Upper lobe of right lung (tissue), 1 donor: ENCODE measurements at regions not wholly inside any gene's neighbourhood (a gene's known extent, or its start where the extent isn't known, plus 50 kb on each side); places are given as distances from the start of the nearest gene placed in this dataset.

Experiments used
- ATAC-seq: fragments of 200-7000 bp; cut with Tn5 transposase; one replicate; pipeline ENCODE4 v1.9.1; 2020; ENCODE audit warnings: mild to moderate bottlenecking, moderate library complexity
- DNase-seq: peaks from one replicate; pipeline ENCODE4 v3.0.0-alpha.2; 2020
- H3K27ac ChIP-seq: fragments of 200-600 bp; one replicate; pipeline ENCODE4 v1.8.0; 2022
- H3K27me3 ChIP-seq: fragments of 200-600 bp; one replicate; pipeline ENCODE4 v1.8.0; 2022; ENCODE audit warnings: mild to moderate bottlenecking
- H3K36me3 ChIP-seq: fragments of 200-600 bp; one replicate; pipeline ENCODE4 v1.8.0; 2022
- H3K4me1 ChIP-seq: fragments of 200-600 bp; one replicate; pipeline ENCODE4 v1.8.0; 2022
- H3K4me3 ChIP-seq: fragments of 200-600 bp; one replicate; pipeline ENCODE4 v1.8.0; 2022; ENCODE audit warnings: mild to moderate bottlenecking
- H3K9me3 ChIP-seq: fragments of 200-600 bp; one replicate; pipeline ENCODE4 v1.8.0; 2022
- intact Hi-C: fragments of 100-400 bp; cut with DNase I; formaldehyde crosslinking; loops from one replicate; pipeline ENCODE4 v1.11.0; 2022
- TF ChIP-seq, protein P1 (sequence below): fragments of 200-600 bp; IDR thresholded peaks from one replicate; pipeline ENCODE4 v1.8.0; 2022; ENCODE audit warnings: antibody characterized with exemption
- donor health status: DM: no; HTN: yes; CAD: no; lungs with severe emphysema.

DNA sequence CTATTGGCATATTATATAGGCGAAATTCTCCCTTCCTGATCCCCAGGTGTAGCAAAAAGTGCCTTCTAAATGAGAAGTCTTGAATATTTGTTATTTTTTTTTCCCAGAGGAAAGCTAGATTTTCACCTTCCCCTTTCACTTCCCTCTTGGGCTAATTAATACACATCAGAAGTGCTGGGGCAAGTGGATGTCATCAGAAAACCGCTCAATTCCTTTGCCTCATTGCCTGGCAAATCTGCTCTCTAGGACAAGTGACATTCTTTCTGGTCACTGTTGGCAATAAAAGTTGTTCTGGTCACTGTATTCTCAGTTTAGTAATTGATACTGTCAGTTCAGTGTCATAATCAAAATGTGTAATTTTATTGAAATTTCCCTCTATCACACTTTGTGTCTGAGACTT, 174.5 kb downstream of the ETNK1 start:
- no peaks in the 10 kb centered on the region for H3K4me1 ChIP-seq
- no peak overlapping the region for H3K27ac ChIP-seq
- no peaks in the 10 kb centered on the region for H3K9me3 ChIP-seq
- TF ChIP-seq, protein P1, sequence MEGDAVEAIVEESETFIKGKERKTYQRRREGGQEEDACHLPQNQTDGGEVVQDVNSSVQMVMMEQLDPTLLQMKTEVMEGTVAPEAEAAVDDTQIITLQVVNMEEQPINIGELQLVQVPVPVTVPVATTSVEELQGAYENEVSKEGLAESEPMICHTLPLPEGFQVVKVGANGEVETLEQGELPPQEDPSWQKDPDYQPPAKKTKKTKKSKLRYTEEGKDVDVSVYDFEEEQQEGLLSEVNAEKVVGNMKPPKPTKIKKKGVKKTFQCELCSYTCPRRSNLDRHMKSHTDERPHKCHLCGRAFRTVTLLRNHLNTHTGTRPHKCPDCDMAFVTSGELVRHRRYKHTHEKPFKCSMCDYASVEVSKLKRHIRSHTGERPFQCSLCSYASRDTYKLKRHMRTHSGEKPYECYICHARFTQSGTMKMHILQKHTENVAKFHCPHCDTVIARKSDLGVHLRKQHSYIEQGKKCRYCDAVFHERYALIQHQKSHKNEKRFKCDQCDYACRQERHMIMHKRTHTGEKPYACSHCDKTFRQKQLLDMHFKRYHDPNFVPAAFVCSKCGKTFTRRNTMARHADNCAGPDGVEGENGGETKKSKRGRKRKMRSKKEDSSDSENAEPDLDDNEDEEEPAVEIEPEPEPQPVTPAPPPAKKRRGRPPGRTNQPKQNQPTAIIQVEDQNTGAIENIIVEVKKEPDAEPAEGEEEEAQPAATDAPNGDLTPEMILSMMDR = no peak
- intact Hi-C loops = no loop called here
- H3K4me3 ChIP-seq = no peak overlapping the region
- no peaks in the 10 kb centered on the region for H3K27me3 ChIP-seq
- no peaks in the 10 kb centered on the region for H3K36me3 ChIP-seq
- DNase-seq = no peak
- no peak for ATAC-seq

DNA sequence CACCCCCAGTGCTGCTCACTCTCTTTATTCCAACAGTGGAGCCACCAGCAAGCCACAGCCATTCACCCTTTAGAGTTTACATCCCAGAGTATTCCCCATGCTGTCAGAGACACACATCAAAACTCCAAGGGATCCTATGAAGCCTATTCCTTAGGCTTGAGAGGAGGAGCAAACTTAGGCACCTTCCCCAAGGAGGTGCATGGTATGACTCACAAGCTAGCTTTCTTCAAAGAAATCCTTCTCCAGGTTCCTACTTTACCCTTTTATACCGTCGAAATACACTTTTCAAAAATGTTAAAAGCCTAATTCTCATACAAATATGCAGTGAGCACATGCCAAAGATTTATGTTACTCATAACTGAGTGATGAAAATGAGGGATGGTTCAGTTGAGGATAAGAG, 175.4 kb downstream of the ETNK1 start:
- Histone ChIP-seq H3K4me1 (no peaks in the 10 kb centered on the region), H3K36me3 (no peaks in the 10 kb centered on the region), H3K27me3 (no peaks in the 10 kb centered on the region), H3K27ac (no peak overlapping the region), H3K4me3 (no peak overlapping the region), H3K9me3 (no peaks in the 10 kb centered on the region)
- TF ChIP-seq, protein P1 = no peak
- ATAC-seq (no peak), DNase-seq (no peak)
- intact Hi-C loops = no loop called here

DNA sequence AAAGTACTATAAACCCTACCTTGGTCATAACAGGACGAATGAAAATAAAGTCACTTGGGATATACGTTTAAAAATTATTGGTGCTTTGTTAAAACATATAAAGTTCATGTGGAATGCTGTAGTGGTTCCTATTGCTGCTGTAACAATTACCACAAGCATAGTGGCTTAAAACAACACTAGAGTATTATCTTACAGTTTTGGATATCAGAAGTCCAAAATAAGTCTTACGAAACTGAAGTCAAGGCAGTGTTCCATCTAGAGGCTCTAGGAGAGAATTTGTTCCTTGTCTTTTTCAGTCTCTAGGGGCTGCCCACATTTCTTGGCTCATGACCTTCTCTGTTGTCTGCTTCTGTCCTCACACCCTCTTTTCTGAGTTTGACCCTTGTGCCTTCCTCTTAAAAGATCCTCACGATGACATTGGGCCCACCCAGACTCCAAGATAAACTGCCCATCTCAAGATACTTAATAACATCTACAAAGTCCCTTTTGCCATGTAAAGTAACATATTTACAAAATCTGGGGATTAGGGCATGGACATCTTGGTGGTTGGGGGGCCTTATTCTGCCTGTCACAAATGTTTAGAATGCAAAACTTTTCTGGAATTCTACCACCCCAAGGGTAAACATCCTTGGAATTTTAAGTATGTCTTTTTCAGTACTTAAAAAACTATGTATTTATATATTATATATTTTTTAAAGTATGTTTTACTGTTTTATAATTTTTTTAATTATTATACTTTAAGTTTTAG, 178.1 kb downstream of the ETNK1 start:
- Histone ChIP-seq H3K9me3 (no peaks in the 10 kb centered on the region), H3K4me1 (no peaks in the 10 kb centered on the region), H3K4me3 (no peak overlapping the region), H3K36me3 (no peaks in the 10 kb centered on the region), H3K27ac (no peak overlapping the region), H3K27me3 (no peaks in the 10 kb centered on the region)
- intact Hi-C loops = no loop called here
- DNase-seq = no peak
- TF ChIP-seq, protein P1 = no peak
- no peak for ATAC-seq

DNA sequence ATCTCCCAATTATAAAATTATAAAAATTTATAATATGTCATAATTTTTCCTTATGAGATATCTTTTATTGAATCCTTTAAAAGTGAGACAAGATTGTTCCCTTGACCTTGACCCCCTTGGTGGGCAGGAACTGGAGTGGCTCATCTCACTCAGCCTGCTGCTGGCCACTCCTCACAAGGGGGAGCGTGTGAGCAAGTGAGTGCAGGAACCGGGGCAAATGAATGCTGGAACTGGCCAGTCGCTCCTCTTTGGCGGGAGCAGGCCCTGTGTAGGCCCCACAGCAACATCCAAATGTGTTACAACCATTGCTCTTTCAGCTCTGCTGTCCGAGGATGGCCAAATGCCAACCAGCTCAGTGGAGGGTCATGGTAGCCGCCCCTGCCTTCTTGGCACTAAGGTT, 178.8 kb downstream of the ETNK1 start:
- H3K4me3 ChIP-seq = no peak overlapping the region
- no peaks in the 10 kb centered on the region for H3K4me1 ChIP-seq
- H3K9me3 ChIP-seq = no peaks in the 10 kb centered on the region
- H3K27me3 ChIP-seq = no peaks in the 10 kb centered on the region
- H3K27ac ChIP-seq = no peak overlapping the region
- ATAC-seq (no peak), DNase-seq (no peak)
- TF ChIP-seq, protein P1 = no peak
- intact Hi-C loops = no loop called here
- H3K36me3 ChIP-seq = no peaks in the 10 kb centered on the region

DNA sequence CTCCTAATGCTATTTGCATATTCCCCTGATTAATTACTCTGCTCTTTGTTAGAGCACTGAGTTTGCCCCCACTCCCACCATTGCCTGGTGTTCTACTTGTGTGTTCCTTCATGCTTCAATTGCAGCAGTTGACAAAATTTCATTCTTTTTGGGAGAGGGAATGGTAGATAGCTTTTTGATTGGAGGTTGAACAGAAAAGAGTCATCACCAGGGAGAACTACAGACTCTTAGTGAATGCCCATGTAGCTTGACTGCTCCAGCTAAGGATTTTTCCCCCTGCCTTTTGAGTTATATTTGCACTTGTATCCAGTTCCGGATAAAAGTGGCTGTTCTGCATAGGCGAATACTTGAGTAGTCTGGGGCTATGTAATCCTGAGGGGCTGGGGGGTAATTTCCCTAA, 183.9 kb downstream of the ETNK1 start:
- Histone ChIP-seq H3K4me3 (no peak overlapping the region), H3K4me1 (no peaks in the 10 kb centered on the region), H3K36me3 (no peaks in the 10 kb centered on the region), H3K9me3 (no peaks in the 10 kb centered on the region), H3K27ac (no peak overlapping the region), H3K27me3 (no peaks in the 10 kb centered on the region)
- DNase-seq (no peak), ATAC-seq (no peak)
- intact Hi-C loops = no loop called here
- TF ChIP-seq, protein P1 = no peak

DNA sequence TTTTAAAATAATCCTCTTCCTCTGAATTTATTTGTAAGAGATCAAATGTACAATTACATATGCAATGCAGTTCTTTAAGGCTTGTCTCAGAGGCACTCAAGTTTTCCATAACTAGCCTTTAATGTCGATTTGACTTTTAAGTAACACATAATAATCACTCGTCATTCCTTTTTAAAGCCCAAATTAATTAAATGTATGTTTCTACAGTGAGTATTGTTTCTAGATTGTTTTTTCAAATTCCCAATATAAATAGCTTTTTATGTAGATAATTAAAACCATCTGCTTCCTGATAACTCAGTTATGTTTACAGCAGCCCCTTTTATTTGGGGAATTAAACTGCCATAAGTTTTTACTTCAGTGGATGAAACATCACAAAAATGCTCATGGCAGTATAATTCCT, 185.1 kb downstream of the ETNK1 start:
- no peaks in the 10 kb centered on the region for H3K4me1 ChIP-seq
- no peaks in the 10 kb centered on the region for H3K36me3 ChIP-seq
- intact Hi-C loops = no loop called here
- no peak for ATAC-seq
- TF ChIP-seq, protein P1 = no peak
- H3K9me3 ChIP-seq = no peaks in the 10 kb centered on the region
- no peak overlapping the region for H3K27ac ChIP-seq
- DNase-seq = no peak
- no peak overlapping the region for H3K4me3 ChIP-seq
- no peaks in the 10 kb centered on the region for H3K27me3 ChIP-seq
